PC-3 (cell line): ENCODE measurements at regions not wholly inside any gene's neighbourhood (a gene's known extent, or its start where the extent isn't known, plus 50 kb on each side); places are given as distances from the start of the nearest gene placed in this dataset.
"Not testable (repeated sequence)": the region's sequence is repeated elsewhere in the genome, so short reads cannot be mapped to it uniquely, and the experiment has no call there.

ENCODE experiments used
- ATAC-seq: fragments of 200-7000 bp; cut with Tn5 transposase; 2 replicates; pipeline ENCODE4 v1.9.1; 2020; ENCODE audit warnings: mild to moderate bottlenecking, moderate library complexity
- BruUV-seq: library from RNA; stranded (reverse); fragments of 400-500 nt; replicated peaks from 2 replicates; lab custom pipeline; 2021; lab: Mats Ljungman, UMichigan
- CTCF ChIA-PET: fragments of 300-600 bp; sonication (Branson Sonifier 250); formaldehyde crosslinking; loops from one replicate; lab custom pipeline; 2022; ENCODE audit warnings: antibody characterized with exemption; lab: Charles Lee
- POLR2A ChIA-PET: fragments of 300-600 bp; sonication (Branson Sonifier 250); formaldehyde crosslinking; loops from one replicate; lab custom pipeline; 2022; ENCODE audit warnings: antibody characterized with exemption; ENCODE audit not compliant: unreplicated experiment; lab: Charles Lee
- DNase-seq: peaks from one replicate; pipeline ENCODE4 v3.0.0-alpha.2; 2015
- H2AFZ ChIP-seq: fragments of 300-600 bp; sonication (generic); 2 replicates; pipeline ENCODE4 v1.6.0; 2016; ENCODE audit warnings: antibody characterized with exemption, low read length
- H3F3A ChIP-seq: fragments of 300-600 bp; sonication (generic); one replicate; pipeline ENCODE4 v1.6.0; 2017; ENCODE audit warnings: antibody characterized with exemption, low read length, control low read depth, mild to moderate bottlenecking; ENCODE audit not compliant: unreplicated experiment
- H3K27ac ChIP-seq: fragments of 300-600 bp; sonication (generic); 2 replicates; pipeline ENCODE4 v1.5.1; 2016; ENCODE audit warnings: mild to moderate bottlenecking, low read length
- H3K27me3 ChIP-seq: fragments of 300-600 bp; sonication (generic); 2 replicates; pipeline ENCODE4 v1.6.1; 2016; ENCODE audit warnings: low read length, mixed read lengths
- H3K36me3 ChIP-seq: fragments of 300-600 bp; sonication (generic); 2 replicates; pipeline ENCODE4 v1.6.1; 2016; ENCODE audit warnings: low read depth, mixed run types, low read length, mixed read lengths
- H3K4me1 ChIP-seq: fragments of 300-600 bp; sonication (generic); 2 replicates; pipeline ENCODE4 v1.5.1; 2016; ENCODE audit warnings: low read length; ENCODE audit not compliant: insufficient read depth
- H3K4me2 ChIP-seq: fragments of 300-600 bp; sonication (generic); 2 replicates; pipeline ENCODE4 v1.6.0; 2016; ENCODE audit warnings: low read length
- H3K4me3 ChIP-seq: fragments of 300-600 bp; sonication (generic); 2 replicates; pipeline ENCODE4 v1.5.1; 2016; ENCODE audit warnings: mild to moderate bottlenecking, low read length, mixed read lengths
- H3K79me2 ChIP-seq: fragments of 300-600 bp; sonication (generic); 2 replicates; pipeline ENCODE4 v1.6.1; 2017; ENCODE audit warnings: low read length, mixed read lengths
- H3K9ac ChIP-seq: fragments of 300-600 bp; sonication (generic); 2 replicates; pipeline ENCODE4 v1.6.0; 2016; ENCODE audit warnings: mild to moderate bottlenecking, low read length
- H3K9me2 ChIP-seq: fragments of 300-600 bp; sonication (generic); replicated peaks from 2 replicates; pipeline ENCODE4 v1.6.1; 2016; ENCODE audit warnings: mixed run types, low read length, mixed read lengths
- H3K9me3 ChIP-seq: fragments of 300-600 bp; sonication (generic); 2 replicates; pipeline ENCODE4 v1.6.1; 2016; ENCODE audit warnings: low read length, mixed read lengths
- H4K20me1 ChIP-seq: fragments of 300-600 bp; sonication (generic); 2 replicates; pipeline ENCODE4 v1.6.1; 2016; ENCODE audit warnings: low read length, mixed read lengths
- CTCF ChIP-seq: fragments of 300-600 bp; sonication (generic); conservative IDR thresholded peaks from 2 replicates; pipeline ENCODE4 v1.5.1; 2017; ENCODE audit warnings: antibody characterized with exemption, low read depth, mild to moderate bottlenecking, low read length
- EZH2 ChIP-seq: fragments of 300-600 bp; sonication (generic); IDR thresholded peaks from one replicate; pipeline ENCODE4 v1.6.1; 2017; ENCODE audit warnings: antibody characterized with exemption, mild to moderate bottlenecking, low read length; ENCODE audit not compliant: unreplicated experiment
- EZH2phosphoT487 ChIP-seq: fragments of 300-600 bp; sonication (generic); IDR thresholded peaks from 2 replicates; pipeline ENCODE4 v1.6.1; 2018; ENCODE audit warnings: mild to moderate bottlenecking, antibody characterized with exemption, low read length, borderline replicate concordance
- intact Hi-C: fragments of 100-400 bp; cut with micrococcal nuclease; formaldehyde crosslinking; loops from 2 replicates; pipeline ENCODE4 v1.9.0; 2023

GRCh38 chr5:166725593-166725992, 1565.9 kb upstream of the WWC1 start:
- ChIA-PET POLR2A (no interaction called here), CTCF (no interaction called here)
- Histone ChIP-seq H3F3A (no peaks in the 10 kb centered on the region), H2AFZ (no peak overlapping the region), H3K9ac (no peak overlapping the region), H3K9me3 (0 out of 2 replicates have a peak, but pooled peaks cover 6% of the 10 kb centered on the region), H3K27me3 (no peaks in the 10 kb centered on the region), H3K9me2 (no peaks in the 10 kb centered on the region), H4K20me1 (no peaks in the 10 kb centered on the region), H3K4me1 (no peaks in the 10 kb centered on the region), H3K4me2 (no peak overlapping the region), H3K27ac (no peak overlapping the region), H3K4me3 (no peak overlapping the region), H3K36me3 (no peaks in the 10 kb centered on the region), H3K79me2 (no peaks in the 10 kb centered on the region)
- intact Hi-C loops: no loop called here
- DNase-seq (no peak), ATAC-seq (no peak)
- no TSS peak for BruUV-seq
- TF ChIP-seq EZH2phosphoT487: no peak
- TF ChIP-seq CTCF: no peak
- TF ChIP-seq EZH2: no peak

- no peaks in the 10 kb centered on the region for H4K20me1 ChIP-seq
- no peaks in the 10 kb centered on the region for H3K79me2 ChIP-seq
- no peaks in the 10 kb centered on the region for H3K4me1 ChIP-seq
- no peak overlapping the region for H3K27ac ChIP-seq
- no peak for TF ChIP-seq EZH2
- no peak for TF ChIP-seq CTCF
- TF ChIP-seq EZH2phosphoT487: no peak
- H3K27me3 ChIP-seq: no peaks in the 10 kb centered on the region
- no peaks in the 10 kb centered on the region for H3K9me2 ChIP-seq
- H3K4me2 ChIP-seq: no peak overlapping the region
- DNase-seq: no peak
- no TSS peak for BruUV-seq
- 0 out of 2 replicates have a peak, but pooled peaks cover 6% of the 10 kb centered on the region for H3K9me3 ChIP-seq
- ChIA-PET POLR2A (no interaction called here), CTCF (no interaction called here)
- intact Hi-C loops: no loop called here
- no peak overlapping the region for H3K9ac ChIP-seq
- no peak overlapping the region for H3K4me3 ChIP-seq
- no peaks in the 10 kb centered on the region for H3F3A ChIP-seq
- H2AFZ ChIP-seq: no peak overlapping the region
- ATAC-seq: no peak
- no peaks in the 10 kb centered on the region for H3K36me3 ChIP-seq
These were observed 1565.0 kb upstream of the WWC1 start for GRCh38 chr5:166726406-166726805.

GRCh38 chr5:166742951-166743350, 1548.5 kb upstream of the WWC1 start:
- H3K4me1 ChIP-seq, H3K9ac ChIP-seq, H3F3A ChIP-seq, intact Hi-C loops, POLR2A ChIA-PET, CTCF ChIA-PET, H3K9me3 ChIP-seq, H3K27ac ChIP-seq, ATAC-seq, H2AFZ ChIP-seq, BruUV-seq, H3K27me3 ChIP-seq, H3K9me2 ChIP-seq, H3K79me2 ChIP-seq, DNase-seq, H3K36me3 ChIP-seq, H3K4me2 ChIP-seq, H3K4me3 ChIP-seq, H4K20me1 ChIP-seq: not testable (repeated sequence)
